NB4 (cell line): ENCODE measurements at regions not wholly inside any gene's neighbourhood (a gene's known extent, or its start where the extent isn't known, plus 50 kb on each side); places are given as distances from the start of the nearest gene placed in this dataset.

ENCODE experiments used
- DNase-seq: peaks from one replicate; pipeline ENCODE4 v3.0.0; 2010; ENCODE audit warnings: low read depth
- H3K4me3 ChIP-seq: one replicate; pipeline ENCODE4 v1.5.1; 2011; ENCODE audit warnings: mild to moderate bottlenecking, low read depth, low read length, moderate library complexity
- CTCF ChIP-seq: IDR thresholded peaks from one replicate; pipeline ENCODE4 v1.5.1; 2012; ENCODE audit warnings: low read depth, low read length
- MYC ChIP-seq: IDR thresholded peaks from 2 replicates; pipeline ENCODE4 v1.6.1; 2011; ENCODE audit warnings: low read depth, low read length
- POLR2A ChIP-seq: IDR thresholded peaks from 2 replicates; pipeline ENCODE4 v1.6.1; 2011; ENCODE audit warnings: mild to moderate bottlenecking; ENCODE audit not compliant: insufficient read length; ENCODE audit errors: extremely low read depth
- TF ChIP-seq, protein P1 (sequence below): IDR thresholded peaks from 2 replicates; pipeline ENCODE4 v1.6.1; 2011; ENCODE audit warnings: low read depth, low read length

DNA sequence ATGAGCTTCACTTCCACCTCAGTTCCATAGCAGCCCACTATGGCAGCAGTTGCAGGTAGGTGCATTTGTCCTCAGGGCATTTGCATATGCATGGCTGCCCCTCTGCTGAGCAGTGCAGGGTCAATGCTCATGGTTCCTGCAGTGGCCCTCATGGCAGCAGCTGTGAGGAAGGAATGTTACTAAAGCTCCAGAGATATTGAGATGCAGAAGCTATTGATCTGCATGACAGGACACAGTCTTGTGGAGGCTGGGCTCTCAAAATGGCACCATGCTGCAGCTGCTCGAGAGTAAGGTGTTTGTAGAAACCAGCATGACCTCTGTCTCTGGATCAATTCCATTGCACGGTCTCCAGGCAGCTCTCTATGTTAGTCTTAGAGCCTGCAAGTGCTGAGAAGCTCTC, 179.2 kb upstream of the PCDH18 start:
- no peak for DNase-seq
- TF ChIP-seq MYC = no peak
- TF ChIP-seq, protein P1, sequence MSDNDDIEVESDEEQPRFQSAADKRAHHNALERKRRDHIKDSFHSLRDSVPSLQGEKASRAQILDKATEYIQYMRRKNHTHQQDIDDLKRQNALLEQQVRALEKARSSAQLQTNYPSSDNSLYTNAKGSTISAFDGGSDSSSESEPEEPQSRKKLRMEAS = no peak
- no peak for TF ChIP-seq POLR2A
- no peak for TF ChIP-seq CTCF

DNA sequence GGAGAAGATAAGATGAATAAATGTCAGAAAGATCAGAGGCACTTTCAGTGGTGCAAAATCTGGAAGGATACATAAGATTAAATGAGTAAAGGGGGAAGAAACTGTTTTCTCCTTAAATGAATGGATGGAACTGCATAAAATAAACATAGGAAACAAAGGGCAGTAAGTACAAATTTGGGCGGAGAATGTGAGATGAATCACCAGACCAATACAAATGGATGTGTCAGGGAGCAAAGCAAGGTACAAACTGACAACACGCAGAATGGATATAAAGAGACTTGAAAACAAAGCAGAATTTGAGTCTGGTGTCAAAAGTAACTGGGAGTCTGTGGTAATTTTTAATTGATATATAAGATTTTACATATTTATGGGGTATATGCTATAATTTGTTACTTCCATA, 175.3 kb upstream of the PCDH18 start:
- no peak overlapping the region for H3K4me3 ChIP-seq
- no peak for DNase-seq
- TF ChIP-seq CTCF (no peak), POLR2A (no peak)

More for the DNA sequence above, 179.2 kb upstream of the PCDH18 start:
- no peak overlapping the region for H3K4me3 ChIP-seq

- TF ChIP-seq CTCF (no peak), MYC (no peak), POLR2A (no peak)
- TF ChIP-seq, protein P1 = no peak
- DNase-seq = no peak
- no peak overlapping the region for H3K4me3 ChIP-seq
Observed at GRCh38 chr4:137707102-137707620, 174.9 kb upstream of the PCDH18 start.

DNA sequence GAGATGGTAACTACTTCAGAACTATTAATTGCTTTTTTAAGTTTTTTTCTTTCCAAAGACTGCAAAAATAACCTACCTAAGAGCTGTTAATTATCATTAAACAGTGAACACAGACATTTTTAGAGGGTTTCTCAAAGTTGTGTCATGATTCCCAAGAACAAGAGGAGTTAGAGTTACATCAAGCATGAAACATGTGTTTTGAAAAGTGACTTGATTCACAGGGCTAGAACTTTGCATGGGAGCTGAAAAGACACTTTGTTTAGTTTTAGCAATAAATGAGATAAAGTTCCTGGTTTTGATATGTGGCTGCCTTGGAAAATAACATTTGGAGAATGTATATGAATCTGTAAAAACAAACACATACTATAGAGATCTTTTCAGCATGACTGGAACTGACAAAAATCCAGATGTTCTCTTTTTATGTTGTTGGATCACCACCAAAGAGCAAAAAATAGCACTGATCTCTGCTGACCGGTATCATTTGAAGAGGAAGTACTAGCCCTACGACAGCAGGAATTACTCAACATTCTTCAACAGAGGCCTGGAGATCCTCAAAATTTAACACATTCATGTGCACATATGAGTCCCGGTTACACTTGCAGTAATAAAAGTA, 173.0 kb upstream of the PCDH18 start:
- TF ChIP-seq POLR2A = no peak
- no peak overlapping the region for H3K4me3 ChIP-seq
- DNase-seq = peak; percentile 57

DNA sequence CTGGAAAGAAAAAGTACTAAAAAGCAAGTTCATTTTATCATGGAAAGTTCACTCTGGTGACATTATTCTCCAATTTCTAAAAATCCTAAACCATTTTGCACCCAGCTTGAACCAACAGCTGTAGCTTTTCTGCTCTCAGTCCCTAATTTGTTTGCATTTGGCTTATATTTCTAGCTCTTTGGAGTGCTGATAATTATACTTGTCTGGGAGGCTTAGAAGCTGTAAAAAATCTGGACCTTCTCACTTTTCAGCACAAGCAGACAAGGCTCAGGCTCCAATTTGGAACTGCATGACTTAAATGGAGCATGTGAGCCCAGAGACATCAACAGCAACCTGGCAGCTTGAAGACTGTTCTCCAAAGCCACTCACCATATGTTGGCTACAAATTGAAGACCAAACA, 170.9 kb upstream of the PCDH18 start:
- TF ChIP-seq POLR2A = no peak
- TF ChIP-seq CTCF = no peak
- TF ChIP-seq MYC = no peak
- TF ChIP-seq, protein P1 = no peak
- DNase-seq = no peak
- H3K4me3 ChIP-seq = no peak overlapping the region

DNA sequence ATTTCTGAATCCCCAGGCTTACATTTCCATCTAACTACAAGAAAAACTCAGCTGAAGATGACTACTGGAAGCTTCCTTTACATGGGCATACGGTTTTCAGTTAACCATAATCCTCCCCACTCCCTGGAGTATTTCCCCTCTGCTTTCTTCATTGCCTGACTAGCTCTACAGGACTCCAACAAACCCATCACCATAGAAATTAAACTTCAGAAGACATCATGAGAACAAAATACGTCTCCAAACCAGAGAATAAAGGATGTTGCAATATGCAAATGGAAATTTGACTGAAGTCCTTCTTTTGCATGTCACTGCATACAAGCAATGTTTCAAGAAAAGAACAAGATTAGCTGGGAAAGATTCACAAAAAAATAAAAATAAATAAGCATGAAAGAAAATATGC, 170.2 kb upstream of the PCDH18 start:
- no peak for TF ChIP-seq POLR2A
- TF ChIP-seq, protein P1 = no peak
- no peak for TF ChIP-seq CTCF
- no peak for TF ChIP-seq MYC
- H3K4me3 ChIP-seq = no peak overlapping the region
- no peak for DNase-seq
